ENCODE measurements at regions not wholly inside any gene's neighbourhood (a gene's known extent, or its start where the extent isn't known, plus 50 kb on each side); places are given as distances from the start of the nearest gene placed in this dataset.
A peak's percentile ranks its signal among the peaks of the same experiment; 100 is the strongest.

GRCh38 chr20:11660673-11661072, 257.0 kb upstream of the BTBD3 start:
- DNase-seq (ENCODE audit: low read depth) = no peak
- TF ChIP-seq CTCF (conservative IDR thresholded peaks at IDR 0.05; ENCODE audit: low read depth, low read length) = no peak
- no peak overlapping the region for H3K4me3 ChIP-seq (ENCODE audit: low read depth, low read length)

GRCh38 chr20:11671015-11671511, 246.6 kb upstream of the BTBD3 start:
- no peak for TF ChIP-seq CTCF (conservative IDR thresholded peaks at IDR 0.05; ENCODE audit: low read depth, low read length)
- H3K4me3 ChIP-seq (ENCODE audit: low read depth, low read length) = no peak overlapping the region
- DNase-seq (ENCODE audit: low read depth) = no peak

GRCh38 chr20:11672959-11673358, 244.7 kb upstream of the BTBD3 start:
- TF ChIP-seq CTCF (conservative IDR thresholded peaks at IDR 0.05; ENCODE audit: low read depth, low read length) = no peak
- no peak for DNase-seq (ENCODE audit: low read depth)
- H3K4me3 ChIP-seq (ENCODE audit: low read depth, low read length) = no peak overlapping the region

- H3K4me3 ChIP-seq (ENCODE audit: low read depth, low read length) = no peak overlapping the region
- no peak for DNase-seq (ENCODE audit: low read depth)
- no peak for TF ChIP-seq CTCF (conservative IDR thresholded peaks at IDR 0.05; ENCODE audit: low read depth, low read length)
Observed at GRCh38 chr20:11675920-11676629, 241.6 kb upstream of the BTBD3 start.

- H3K4me3 ChIP-seq (ENCODE audit: low read depth, low read length) = no peak overlapping the region
- TF ChIP-seq CTCF (conservative IDR thresholded peaks at IDR 0.05; ENCODE audit: low read depth, low read length) = peak; percentile 97
- DNase-seq (ENCODE audit: low read depth) = no peak
Observed at GRCh38 chr20:11676630-11677287, 240.9 kb upstream of the BTBD3 start.

GRCh38 chr20:11677428-11677827, 240.3 kb upstream of the BTBD3 start:
- no peak overlapping the region for H3K4me3 ChIP-seq (ENCODE audit: low read depth, low read length)
- no peak for DNase-seq (ENCODE audit: low read depth)
- no peak for TF ChIP-seq CTCF (conservative IDR thresholded peaks at IDR 0.05; ENCODE audit: low read depth, low read length)
